ENCODE measurements at regions not wholly inside any gene's neighbourhood (a gene's known extent, or its start where the extent isn't known, plus 50 kb on each side); places are given as distances from the start of the nearest gene placed in this dataset.

DNA sequence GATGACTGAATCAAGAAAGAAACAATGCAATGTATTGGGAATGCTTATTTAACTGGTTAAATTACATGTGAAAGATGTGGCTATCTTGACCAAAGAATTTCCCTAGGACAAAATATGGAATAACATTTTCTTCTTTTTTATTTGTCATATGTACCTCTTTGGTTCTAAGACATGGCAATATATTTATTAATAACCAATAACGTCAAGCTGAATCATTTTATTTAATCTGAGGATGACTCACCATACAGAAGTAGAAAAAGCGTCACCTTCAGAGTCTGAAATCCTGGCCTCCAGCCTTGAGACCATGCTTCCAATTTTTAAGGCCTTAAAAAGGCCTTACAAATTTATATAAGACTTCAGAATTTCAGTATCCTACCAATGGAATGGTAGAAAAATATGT lies 1464.9 kb downstream of the SUCLG1 start:
- POLR2A ChIA-PET = no interaction called here
- CTCF ChIA-PET = no interaction called here
- Histone ChIP-seq H3K4me1 (ENCODE audit: control insufficient read depth, insufficient read depth, low read length) (no peaks in the 10 kb centered on the region), H3K36me3 (ENCODE audit: control insufficient read depth, insufficient read depth, low read length) (no peaks in the 10 kb centered on the region), H3K27me3 (ENCODE audit: control insufficient read depth, insufficient read depth, low read length) (no peaks in the 10 kb centered on the region), H3K27ac (ENCODE audit: low read length) (no peak overlapping the region), H3K9me3 (ENCODE audit: control insufficient read depth, insufficient read depth, low read depth, low read length) (no peaks in the 10 kb centered on the region), H3K4me3 (ENCODE audit: low read depth in 2 of 2, low read length in 2 of 2) (no peak overlapping the region)
- intact Hi-C loops (cut with micrococcal nuclease; ENCODE audit: unreplicated experiment) = no loop called here
- no TSS peak for BruUV-seq (replicated peaks)
- TF ChIP-seq, protein P1, sequence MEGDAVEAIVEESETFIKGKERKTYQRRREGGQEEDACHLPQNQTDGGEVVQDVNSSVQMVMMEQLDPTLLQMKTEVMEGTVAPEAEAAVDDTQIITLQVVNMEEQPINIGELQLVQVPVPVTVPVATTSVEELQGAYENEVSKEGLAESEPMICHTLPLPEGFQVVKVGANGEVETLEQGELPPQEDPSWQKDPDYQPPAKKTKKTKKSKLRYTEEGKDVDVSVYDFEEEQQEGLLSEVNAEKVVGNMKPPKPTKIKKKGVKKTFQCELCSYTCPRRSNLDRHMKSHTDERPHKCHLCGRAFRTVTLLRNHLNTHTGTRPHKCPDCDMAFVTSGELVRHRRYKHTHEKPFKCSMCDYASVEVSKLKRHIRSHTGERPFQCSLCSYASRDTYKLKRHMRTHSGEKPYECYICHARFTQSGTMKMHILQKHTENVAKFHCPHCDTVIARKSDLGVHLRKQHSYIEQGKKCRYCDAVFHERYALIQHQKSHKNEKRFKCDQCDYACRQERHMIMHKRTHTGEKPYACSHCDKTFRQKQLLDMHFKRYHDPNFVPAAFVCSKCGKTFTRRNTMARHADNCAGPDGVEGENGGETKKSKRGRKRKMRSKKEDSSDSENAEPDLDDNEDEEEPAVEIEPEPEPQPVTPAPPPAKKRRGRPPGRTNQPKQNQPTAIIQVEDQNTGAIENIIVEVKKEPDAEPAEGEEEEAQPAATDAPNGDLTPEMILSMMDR (IDR thresholded peaks at IDR 0.05) = no peak
- no peak for TF ChIP-seq POLR2AphosphoS5 (IDR thresholded peaks at IDR 0.05; ENCODE audit: low read depth, low read length)
- TF ChIP-seq, protein P2, sequence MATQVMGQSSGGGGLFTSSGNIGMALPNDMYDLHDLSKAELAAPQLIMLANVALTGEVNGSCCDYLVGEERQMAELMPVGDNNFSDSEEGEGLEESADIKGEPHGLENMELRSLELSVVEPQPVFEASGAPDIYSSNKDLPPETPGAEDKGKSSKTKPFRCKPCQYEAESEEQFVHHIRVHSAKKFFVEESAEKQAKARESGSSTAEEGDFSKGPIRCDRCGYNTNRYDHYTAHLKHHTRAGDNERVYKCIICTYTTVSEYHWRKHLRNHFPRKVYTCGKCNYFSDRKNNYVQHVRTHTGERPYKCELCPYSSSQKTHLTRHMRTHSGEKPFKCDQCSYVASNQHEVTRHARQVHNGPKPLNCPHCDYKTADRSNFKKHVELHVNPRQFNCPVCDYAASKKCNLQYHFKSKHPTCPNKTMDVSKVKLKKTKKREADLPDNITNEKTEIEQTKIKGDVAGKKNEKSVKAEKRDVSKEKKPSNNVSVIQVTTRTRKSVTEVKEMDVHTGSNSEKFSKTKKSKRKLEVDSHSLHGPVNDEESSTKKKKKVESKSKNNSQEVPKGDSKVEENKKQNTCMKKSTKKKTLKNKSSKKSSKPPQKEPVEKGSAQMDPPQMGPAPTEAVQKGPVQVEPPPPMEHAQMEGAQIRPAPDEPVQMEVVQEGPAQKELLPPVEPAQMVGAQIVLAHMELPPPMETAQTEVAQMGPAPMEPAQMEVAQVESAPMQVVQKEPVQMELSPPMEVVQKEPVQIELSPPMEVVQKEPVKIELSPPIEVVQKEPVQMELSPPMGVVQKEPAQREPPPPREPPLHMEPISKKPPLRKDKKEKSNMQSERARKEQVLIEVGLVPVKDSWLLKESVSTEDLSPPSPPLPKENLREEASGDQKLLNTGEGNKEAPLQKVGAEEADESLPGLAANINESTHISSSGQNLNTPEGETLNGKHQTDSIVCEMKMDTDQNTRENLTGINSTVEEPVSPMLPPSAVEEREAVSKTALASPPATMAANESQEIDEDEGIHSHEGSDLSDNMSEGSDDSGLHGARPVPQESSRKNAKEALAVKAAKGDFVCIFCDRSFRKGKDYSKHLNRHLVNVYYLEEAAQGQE (IDR thresholded peaks at IDR 0.05; ENCODE audit: insufficient read depth in 1 of 2, low read depth in 2 of 2, low read length in 1 of 2) = no peak
- TF ChIP-seq TCF7L2 (IDR thresholded peaks at IDR 0.05; ENCODE audit: low read depth, low read length) = no peak
- no peak for TF ChIP-seq SIN3A (IDR thresholded peaks at IDR 0.05; ENCODE audit: borderline replicate concordance, insufficient read depth, low read depth, low read length)
- ATAC-seq = no peak
- in situ Hi-C loops (cut with HindIII; ENCODE audit: low pct_unique_long_range_greater_than_20kb, low sequenced_read_pairs) = no loop called here
- DNase-seq (ENCODE audit: low read depth, low spot score) = no peak

DNA sequence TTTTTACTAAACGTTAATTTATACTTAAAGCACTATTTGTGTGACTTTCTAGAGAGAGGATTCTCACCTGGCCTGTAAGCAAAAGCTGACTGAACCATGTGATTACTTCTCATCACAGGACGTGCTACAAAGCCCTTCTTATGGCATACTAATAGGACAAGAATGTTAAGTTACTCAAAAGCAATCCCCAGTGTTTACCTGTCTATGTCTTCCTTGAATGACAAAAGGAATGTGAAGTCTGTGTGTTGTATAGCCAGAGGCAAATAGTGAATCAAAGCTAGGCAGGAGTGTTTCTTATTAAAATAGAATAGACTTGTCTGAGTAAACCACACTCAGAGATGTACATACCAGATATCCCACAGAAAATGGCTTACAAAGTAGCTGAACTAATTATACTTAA lies 1465.5 kb downstream of the SUCLG1 start:
- CTCF ChIA-PET = no interaction called here
- POLR2A ChIA-PET = interaction anchor here (0.6 kb wide), 1 partner anchor 130 kb away, joined by 3 read pairs; no protein-coding TSS in a partner anchor
- Histone ChIP-seq H3K9me3 (ENCODE audit: control insufficient read depth, insufficient read depth, low read depth, low read length) (no peaks in the 10 kb centered on the region), H3K4me1 (ENCODE audit: control insufficient read depth, insufficient read depth, low read length) (no peaks in the 10 kb centered on the region), H3K4me3 (ENCODE audit: low read depth in 2 of 2, low read length in 2 of 2) (no peak overlapping the region), H3K36me3 (ENCODE audit: control insufficient read depth, insufficient read depth, low read length) (no peaks in the 10 kb centered on the region), H3K27me3 (ENCODE audit: control insufficient read depth, insufficient read depth, low read length) (no peaks in the 10 kb centered on the region), H3K27ac (ENCODE audit: low read length) (no peak overlapping the region)
- in situ Hi-C loops (cut with HindIII; ENCODE audit: low pct_unique_long_range_greater_than_20kb, low sequenced_read_pairs) (no loop called here), intact Hi-C loops (cut with micrococcal nuclease; ENCODE audit: unreplicated experiment) (no loop called here)
- TF ChIP-seq POLR2AphosphoS5 (IDR thresholded peaks at IDR 0.05; ENCODE audit: low read depth, low read length) = no peak
- no peak for TF ChIP-seq TCF7L2 (IDR thresholded peaks at IDR 0.05; ENCODE audit: low read depth, low read length)
- TF ChIP-seq, protein P2 (IDR thresholded peaks at IDR 0.05; ENCODE audit: insufficient read depth in 1 of 2, low read depth in 2 of 2, low read length in 1 of 2) = no peak
- TF ChIP-seq SIN3A (IDR thresholded peaks at IDR 0.05; ENCODE audit: borderline replicate concordance, insufficient read depth, low read depth, low read length) = no peak
- TF ChIP-seq, protein P1 (IDR thresholded peaks at IDR 0.05) = no peak
- ATAC-seq (no peak), DNase-seq (ENCODE audit: low read depth, low spot score) (peak; percentile 27)
- BruUV-seq (replicated peaks) = no TSS peak

Measured in Panc1 (cell line).